RKO (cell line): ENCODE measurements at regions not wholly inside any gene's neighbourhood (a gene's known extent, or its start where the extent isn't known, plus 50 kb on each side); places are given as distances from the start of the nearest gene placed in this dataset.
"Not testable (repeated sequence)": the region's sequence is repeated elsewhere in the genome, so short reads cannot be mapped to it uniquely, and the experiment has no call there.

Experiments used
- DNase-seq: peaks from one replicate; pipeline ENCODE4 v3.0.0-alpha.2; 2016; ENCODE audit warnings: low spot score

GRCh38 chr2:111316881-111317549 lies 196.3 kb downstream of the BCL2L11 start:
- not testable (repeated sequence) for DNase-seq

DNA sequence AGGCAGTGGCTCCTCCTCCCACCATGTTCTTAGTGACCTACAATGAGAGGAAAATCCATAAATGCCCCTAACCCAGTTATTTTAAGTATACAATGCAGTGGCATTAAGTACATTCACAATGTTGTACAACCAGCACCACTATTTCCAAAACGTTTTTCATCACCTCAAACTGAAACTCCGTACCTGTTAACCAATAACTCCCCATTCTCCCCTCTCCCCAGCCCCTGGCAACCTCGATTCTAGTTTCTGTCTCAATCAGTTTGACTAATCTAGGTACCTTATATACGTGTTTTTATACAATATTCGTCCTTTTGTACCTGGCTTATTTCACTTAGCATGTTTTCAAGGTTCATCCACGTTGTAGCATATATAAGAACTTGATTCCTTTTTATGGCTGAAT lies 198.8 kb downstream of the BCL2L11 start:
- DNase-seq: not testable (repeated sequence)

GRCh38 chr2:111320264-111320663 lies 199.6 kb downstream of the BCL2L11 start:
- DNase-seq: not testable (repeated sequence)

DNA sequence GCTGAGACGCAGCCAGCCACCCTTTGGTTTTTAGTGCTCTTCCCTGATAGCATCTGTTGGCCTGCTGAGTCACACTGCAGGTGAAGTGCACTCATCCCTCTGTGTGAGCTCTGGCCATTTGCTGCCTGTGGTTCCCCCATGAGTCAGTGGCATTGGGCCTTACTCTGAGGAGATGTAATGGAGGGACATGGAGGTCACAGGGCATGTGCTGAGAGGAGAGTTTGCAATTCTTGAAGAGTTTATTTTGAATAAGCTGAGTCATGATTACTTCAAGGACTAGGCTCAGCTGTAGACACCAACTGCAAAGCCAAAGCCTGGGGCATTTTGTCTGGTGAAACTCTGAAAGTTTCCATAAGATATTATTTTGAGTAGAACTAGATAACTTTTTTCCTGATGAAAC lies 200.3 kb downstream of the BCL2L11 start:
- DNase-seq: peak; percentile 15

DNA sequence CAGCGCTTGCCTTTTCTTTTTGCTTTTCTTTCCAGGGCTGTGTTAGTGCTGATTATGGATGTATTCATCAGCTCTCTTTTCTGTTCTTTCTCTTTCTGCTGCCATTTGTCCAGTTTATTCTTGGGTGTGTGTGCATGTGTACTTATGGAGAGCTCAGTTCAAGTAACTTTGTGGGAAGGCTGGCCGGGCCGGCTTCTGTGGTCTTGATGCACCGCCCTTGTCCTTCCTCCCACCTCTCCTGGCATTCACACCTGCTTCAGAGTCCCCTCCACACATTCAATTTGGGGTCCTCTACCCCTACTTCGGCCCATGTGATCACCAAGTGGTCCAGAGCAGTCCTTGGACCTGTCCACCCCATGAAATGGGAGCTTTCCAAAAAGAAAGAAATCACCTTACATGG lies 202.7 kb downstream of the BCL2L11 start:
- DNase-seq: not testable (repeated sequence)

DNA sequence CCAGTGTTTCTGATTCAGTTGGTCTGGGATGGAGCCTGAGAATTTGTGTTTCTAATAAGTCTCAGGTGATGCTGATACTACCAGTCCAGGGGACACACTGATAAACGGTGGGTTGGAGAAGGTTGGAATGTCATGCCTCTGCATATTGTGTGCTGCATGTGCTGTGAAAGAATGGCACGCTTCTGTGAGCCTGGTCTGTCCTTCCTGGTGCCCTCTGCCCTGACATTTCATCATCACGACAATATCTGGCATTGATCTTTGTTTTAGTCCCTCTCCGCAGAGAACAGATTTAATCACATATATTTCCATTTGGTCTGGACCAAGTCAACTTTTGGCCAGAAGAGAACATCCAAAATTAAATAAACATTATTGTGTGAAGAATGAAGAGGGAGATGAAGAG lies 207.0 kb downstream of the BCL2L11 start:
- DNase-seq: not testable (repeated sequence)

- DNase-seq: not testable (repeated sequence)
Measured at GRCh38 chr2:111329309-111329708, 208.6 kb downstream of the BCL2L11 start.

DNA sequence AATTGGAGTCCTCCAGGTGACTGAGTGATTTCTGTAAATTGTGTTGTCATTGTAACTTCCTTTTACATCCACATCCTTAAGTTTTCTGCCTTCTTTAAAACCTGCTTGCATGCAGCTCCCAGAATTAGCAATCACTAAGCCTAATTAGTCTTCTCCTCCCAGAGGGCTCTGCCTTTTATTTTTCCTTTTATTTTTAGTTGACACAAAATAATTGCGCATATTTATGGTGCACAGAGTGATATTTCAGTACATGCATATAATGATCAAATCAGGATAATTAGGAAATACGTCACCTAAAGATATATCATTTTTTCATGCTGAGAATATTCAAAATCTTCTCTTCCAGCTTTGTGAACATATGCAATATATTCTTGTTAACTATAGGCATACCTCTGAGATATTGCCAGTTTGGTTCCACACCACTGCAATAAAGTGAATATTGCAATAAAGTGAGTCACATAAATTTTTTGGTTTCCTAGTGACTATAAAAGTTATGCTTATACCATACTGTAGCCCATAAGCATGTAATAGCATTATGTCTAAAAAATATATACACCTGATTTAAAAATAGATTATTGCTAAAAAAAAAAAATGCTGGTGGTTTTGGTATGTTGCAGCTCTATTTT lies 210.5 kb downstream of the BCL2L11 start:
- DNase-seq: not testable (repeated sequence)

GRCh38 chr2:111335220-111335907 lies 214.7 kb downstream of the BCL2L11 start:
- not testable (repeated sequence) for DNase-seq

- not testable (repeated sequence) for DNase-seq
Measured at GRCh38 chr2:111338474-111338873, 217.8 kb downstream of the BCL2L11 start.

DNA sequence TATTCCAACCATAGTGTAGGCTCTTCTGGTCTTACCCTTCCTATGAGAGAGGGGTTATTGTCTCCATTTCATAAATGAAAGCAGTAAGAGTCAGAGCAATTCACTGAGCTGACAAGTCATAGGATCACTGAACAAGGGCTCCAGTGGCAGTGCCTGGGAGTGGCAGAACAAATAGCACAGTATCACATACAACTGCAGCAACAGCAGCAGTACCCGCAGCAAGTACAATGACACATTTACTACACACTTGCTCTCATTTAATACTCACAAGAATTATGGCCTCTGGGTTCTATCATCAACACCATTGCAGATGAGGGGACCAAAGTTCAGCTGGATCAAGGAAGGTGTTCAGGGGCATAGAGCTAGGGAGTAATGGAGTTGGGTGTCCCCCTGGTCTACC lies 218.8 kb downstream of the BCL2L11 start:
- not testable (repeated sequence) for DNase-seq

DNA sequence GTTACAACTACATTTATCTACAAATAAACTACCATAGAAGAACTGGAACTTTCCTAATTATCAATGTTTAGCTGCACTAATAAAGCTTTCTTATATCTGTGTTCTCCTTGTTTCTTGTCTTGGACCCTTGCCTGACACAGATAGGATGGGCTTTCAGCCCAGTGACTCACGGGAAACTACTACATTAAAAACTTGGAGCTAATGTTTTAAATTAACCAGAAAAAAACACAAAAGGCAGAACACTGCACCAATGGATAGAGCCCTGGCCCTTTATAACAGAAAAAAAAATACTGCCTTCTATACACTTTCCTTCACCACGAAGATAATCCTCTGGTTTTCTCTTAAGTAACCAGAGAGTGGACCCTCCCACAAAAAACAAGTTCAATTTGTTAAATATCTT lies 223.9 kb downstream of the BCL2L11 start:
- DNase-seq: not testable (repeated sequence)

- DNase-seq: not testable (repeated sequence)
Measured at GRCh38 chr2:111345439-111345838, 224.7 kb downstream of the BCL2L11 start.

- not testable (repeated sequence) for DNase-seq
Measured at GRCh38 chr2:111346018-111346930, 225.6 kb downstream of the BCL2L11 start.

- not testable (repeated sequence) for DNase-seq
Measured at GRCh38 chr2:111347695-111348094, 227.0 kb downstream of the BCL2L11 start.

- DNase-seq: not testable (repeated sequence)
Measured at GRCh38 chr2:111348316-111348715, 227.6 kb downstream of the BCL2L11 start.

- DNase-seq: not testable (repeated sequence)
Measured at GRCh38 chr2:111355022-111355817, 234.5 kb downstream of the BCL2L11 start.

DNA sequence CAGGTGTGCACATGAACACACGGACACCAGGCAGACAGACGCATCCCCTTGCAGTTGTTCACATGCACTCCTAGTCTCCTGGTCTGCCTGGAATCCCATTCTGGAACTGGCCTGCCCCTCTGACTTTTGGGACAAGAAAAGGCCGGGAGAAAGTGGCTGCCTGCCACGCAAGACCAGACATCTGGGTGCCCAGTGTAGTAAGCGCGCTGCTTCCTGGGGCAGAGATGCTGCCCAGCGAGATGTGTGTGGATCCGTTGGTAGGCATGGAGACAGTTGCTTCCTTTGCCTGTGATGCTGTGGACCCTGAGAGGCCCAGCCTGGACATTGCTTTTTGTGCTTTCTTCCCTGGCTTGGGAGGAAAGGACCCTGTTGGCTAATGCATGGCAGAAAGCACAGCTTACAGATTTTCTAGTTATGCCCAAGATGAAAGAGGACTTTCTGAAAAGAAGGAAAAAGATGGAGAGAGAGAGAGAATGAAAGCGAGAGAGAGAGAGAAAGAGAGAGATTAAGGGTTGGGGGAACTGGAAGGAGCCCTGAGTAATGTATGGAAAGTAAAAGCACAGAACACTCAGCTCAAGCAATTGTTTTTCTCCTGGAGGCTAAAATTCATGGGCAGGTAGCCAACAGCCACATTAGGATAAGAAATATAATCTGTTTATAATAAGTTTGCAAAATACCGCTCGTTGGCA lies 235.3 kb downstream of the BCL2L11 start:
- DNase-seq: not testable (repeated sequence)

DNA sequence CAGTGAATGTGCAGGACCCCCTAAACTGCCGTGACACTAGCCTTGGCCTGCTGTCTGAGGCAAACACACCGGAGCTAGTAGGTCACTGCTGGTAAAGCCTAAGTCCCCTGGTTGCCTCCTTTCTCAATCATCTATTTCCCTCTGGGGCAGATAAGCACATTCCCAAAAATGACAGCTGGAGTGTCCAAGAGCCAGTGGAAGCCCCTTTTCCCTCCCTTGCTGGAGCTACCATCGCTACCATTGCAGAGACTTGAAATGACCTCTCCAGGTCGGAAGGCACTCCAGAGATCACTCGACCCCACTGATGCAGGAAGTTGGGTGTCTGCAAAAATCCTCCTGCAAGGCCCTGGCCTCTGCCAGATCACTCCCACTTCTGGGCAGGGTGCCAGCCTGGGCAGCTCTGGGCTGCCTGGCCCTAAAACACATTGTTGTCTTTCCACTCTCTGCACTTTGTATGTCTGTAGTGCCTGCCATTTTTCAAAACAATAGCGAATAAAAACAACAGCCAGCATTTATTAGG lies 235.9 kb downstream of the BCL2L11 start:
- DNase-seq: not testable (repeated sequence)

DNA sequence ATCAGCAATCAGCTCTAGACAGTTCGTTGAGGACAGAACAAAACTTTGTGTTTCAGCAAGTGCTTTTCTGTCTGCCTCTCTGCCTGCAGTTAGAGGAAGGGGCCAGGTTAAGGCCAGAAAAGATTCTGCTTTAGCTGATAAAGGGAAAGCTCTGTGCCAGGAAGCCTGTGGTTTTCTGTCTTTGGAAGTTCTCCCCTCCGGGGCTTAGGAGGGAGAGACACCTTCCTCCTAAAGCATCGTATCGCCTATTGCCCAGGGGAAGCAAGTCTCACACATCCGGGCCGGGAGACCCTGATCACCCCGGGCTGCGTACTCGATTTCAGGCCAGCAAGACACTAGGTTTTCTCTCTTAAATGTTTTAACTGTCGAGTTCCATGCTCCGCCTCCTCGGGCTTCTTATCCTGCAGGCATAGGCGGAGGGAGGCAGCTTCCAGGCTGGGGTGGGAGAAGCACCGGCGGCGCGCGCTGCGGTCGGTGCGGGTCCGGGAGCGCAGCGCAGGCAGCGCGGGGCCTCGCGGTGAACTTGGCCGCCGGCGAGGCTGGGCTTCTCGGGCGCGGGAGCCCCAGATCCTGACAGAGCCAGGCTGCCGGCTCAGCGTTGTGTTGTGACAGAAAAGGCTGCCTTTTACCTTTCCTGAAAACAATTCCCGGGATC lies 245.4 kb downstream of the BCL2L11 start:
- not testable (repeated sequence) for DNase-seq
